Skeletal muscle satellite cell (primary cell): ENCODE measurements at regions not wholly inside any gene's neighbourhood (a gene's known extent, or its start where the extent isn't known, plus 50 kb on each side); places are given as distances from the start of the nearest gene placed in this dataset.

Experiments used
- H3K27me3 ChIP-seq: 2 replicates; pipeline ENCODE4 v1.7.0; 2013; ENCODE audit warnings: low read length; ENCODE audit not compliant: control insufficient read depth, insufficient read depth
- H3K36me3 ChIP-seq: 2 replicates; pipeline ENCODE4 v1.7.0; 2013; ENCODE audit warnings: mild to moderate bottlenecking, control low read depth, low read length; ENCODE audit not compliant: insufficient read depth
- H3K4me1 ChIP-seq: 2 replicates; pipeline ENCODE4 v1.7.0; 2013; ENCODE audit warnings: low read length; ENCODE audit not compliant: control insufficient read depth, insufficient read depth
- H3K4me2 ChIP-seq: 2 replicates; pipeline ENCODE4 v1.7.0; 2013; ENCODE audit warnings: mild to moderate bottlenecking, low read length
- H3K4me3 ChIP-seq: 2 replicates; pipeline ENCODE4 v1.7.0; 2013; ENCODE audit warnings: low read length
- H3K9ac ChIP-seq: 2 replicates; pipeline ENCODE4 v1.7.0; 2013; ENCODE audit warnings: mild to moderate bottlenecking, low read depth, low read length, moderate library complexity
- H3K9me3 ChIP-seq: replicated peaks from 2 replicates; pipeline ENCODE4 v1.7.0; 2013; ENCODE audit warnings: mild to moderate bottlenecking, control low read depth, low read length

DNA sequence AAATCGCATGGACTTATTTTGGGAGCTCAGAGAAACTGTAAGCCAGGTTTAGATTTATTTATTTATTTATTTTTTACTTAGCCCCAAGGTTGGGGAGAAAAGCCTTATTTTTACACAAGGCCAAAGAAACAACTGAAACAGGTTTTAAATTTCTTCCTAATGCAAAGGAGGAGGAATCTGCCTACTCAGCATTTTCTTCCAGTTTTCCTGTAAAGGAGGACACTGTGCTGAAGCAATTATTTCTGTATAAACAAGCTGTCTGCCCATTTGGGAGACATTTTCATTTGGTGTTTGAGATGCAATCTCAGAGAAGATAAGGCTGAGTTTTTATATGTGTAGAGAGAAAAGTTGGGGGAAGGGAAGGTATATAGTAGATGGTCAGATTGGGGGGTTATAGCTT, 125.0 kb downstream of the ETAA1 start:
- no peaks in the 10 kb centered on the region for H3K9me3 ChIP-seq
- H3K4me1 ChIP-seq, result peaks cover 14% of the 10 kb centered on the region
- H3K4me2 ChIP-seq, result no peak overlapping the region
- H3K9ac ChIP-seq, result no peak overlapping the region
- no peak overlapping the region for H3K4me3 ChIP-seq
- H3K36me3 ChIP-seq, result no peaks in the 10 kb centered on the region
- no peaks in the 10 kb centered on the region for H3K27me3 ChIP-seq

DNA sequence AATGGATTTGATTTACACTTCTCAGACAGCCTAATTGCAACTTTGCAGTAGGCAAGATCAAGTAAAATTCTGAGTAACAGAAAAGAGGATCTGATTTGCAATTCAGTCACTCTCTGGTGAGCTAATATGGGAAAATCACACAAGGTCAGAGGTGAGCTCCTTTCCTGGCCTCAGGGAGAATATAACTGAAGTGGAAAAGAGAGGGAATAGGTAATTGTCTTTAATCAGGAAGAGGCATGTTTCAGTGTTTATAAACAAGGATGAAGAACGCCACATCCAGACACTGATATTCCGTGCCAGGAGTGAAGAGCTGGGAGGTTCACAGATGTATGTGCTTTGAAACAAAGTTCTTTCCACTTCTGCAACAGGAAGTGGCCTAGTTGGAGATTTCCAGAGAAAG, 127.1 kb downstream of the ETAA1 start:
- H3K4me2 ChIP-seq, result no peak overlapping the region
- H3K27me3 ChIP-seq, result no peaks in the 10 kb centered on the region
- H3K4me3 ChIP-seq, result no peak overlapping the region
- H3K36me3 ChIP-seq, result no peaks in the 10 kb centered on the region
- H3K9me3 ChIP-seq, result no peaks in the 10 kb centered on the region
- peaks cover 14% of the 10 kb centered on the region for H3K4me1 ChIP-seq
- no peak overlapping the region for H3K9ac ChIP-seq

DNA sequence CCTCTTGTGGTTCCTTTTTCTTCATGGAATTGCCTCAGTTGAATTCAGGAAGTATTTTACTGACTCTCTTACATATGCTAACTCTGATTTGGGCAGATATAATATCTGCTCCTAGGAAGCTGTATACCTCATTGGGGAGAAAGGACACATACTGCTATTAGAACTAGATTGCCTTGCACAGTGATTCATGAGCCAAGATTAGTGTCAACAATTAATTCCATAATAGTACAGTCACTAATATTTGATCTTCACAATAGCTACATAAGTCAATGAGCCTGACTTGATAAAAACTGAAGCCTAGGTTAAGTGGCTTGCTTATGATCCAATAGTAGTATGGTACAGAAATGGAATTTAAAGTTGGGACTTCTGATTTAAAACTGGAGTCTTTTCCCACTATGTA, 127.6 kb downstream of the ETAA1 start:
- no peaks in the 10 kb centered on the region for H3K27me3 ChIP-seq
- H3K4me2 ChIP-seq, result no peak overlapping the region
- no peak overlapping the region for H3K4me3 ChIP-seq
- H3K9ac ChIP-seq, result no peak overlapping the region
- H3K4me1 ChIP-seq, result peaks cover 14% of the 10 kb centered on the region
- no peaks in the 10 kb centered on the region for H3K9me3 ChIP-seq
- no peaks in the 10 kb centered on the region for H3K36me3 ChIP-seq

DNA sequence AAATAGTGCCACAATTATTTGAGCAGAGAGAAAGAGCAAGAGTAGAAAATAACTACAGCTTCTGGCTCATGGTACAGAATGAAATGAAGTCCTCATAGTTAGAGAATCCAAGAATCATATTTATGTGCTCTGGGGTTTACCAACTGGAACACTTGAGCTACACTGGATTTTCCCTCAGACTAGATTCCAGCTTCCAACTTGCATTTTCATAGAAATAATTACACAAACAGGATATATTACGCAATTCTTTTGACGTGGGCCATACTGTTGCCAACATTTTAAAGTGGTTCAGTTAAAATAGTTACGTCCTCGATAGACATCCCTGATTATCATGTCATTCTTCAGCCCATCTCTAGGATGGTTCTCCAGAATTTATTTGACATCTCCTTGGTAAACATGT, 129.2 kb downstream of the ETAA1 start:
- H3K4me2 ChIP-seq, result peak overlapping the region; percentile 5
- H3K36me3 ChIP-seq, result no peaks in the 10 kb centered on the region
- no peak overlapping the region for H3K4me3 ChIP-seq
- H3K27me3 ChIP-seq, result no peaks in the 10 kb centered on the region
- H3K4me1 ChIP-seq, result peaks cover 14% of the 10 kb centered on the region
- no peaks in the 10 kb centered on the region for H3K9me3 ChIP-seq
- H3K9ac ChIP-seq, result peak overlapping the region; percentile 15

DNA sequence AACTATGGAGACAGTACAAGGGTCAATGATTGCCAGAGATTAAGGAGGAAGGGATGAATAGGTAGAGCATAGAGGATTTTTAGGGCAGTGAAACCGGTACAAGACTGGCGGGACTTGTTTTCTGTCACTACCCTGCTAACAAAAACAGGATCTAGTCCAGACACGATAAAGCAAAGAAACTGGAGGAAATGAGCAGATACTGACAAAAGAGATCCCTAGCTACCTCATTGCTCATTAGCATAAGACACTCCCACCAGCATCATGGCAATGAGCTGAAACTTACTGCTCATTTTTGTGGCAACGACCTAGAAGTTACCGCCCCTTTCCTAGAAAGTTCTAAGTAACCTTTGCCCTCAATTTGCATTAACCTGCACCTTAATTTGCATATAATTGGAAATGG, 131.2 kb downstream of the ETAA1 start:
- H3K4me1 ChIP-seq, result peaks cover 14% of the 10 kb centered on the region
- H3K27me3 ChIP-seq, result no peaks in the 10 kb centered on the region
- H3K9me3 ChIP-seq, result no peaks in the 10 kb centered on the region
- H3K4me3 ChIP-seq, result no peak overlapping the region
- no peaks in the 10 kb centered on the region for H3K36me3 ChIP-seq
- H3K4me2 ChIP-seq, result no peak overlapping the region
- no peak overlapping the region for H3K9ac ChIP-seq

DNA sequence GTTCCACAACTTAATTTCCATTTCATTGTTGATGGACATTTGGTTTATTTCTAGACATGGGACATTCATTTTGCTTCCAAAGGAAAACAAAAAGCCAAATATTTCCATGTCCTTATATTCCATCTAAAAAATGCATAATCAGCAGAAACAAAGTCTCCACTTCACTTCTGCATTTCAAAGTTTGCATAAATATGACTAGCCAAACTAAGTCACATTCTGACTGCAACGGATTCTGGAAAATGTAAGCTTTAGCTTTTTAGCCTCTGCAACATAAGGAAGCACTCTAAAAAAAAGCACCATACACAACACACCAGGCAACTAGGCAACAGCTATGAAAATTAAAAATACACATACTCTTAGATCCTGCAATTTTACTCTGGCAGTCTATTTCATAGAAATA, 135.3 kb downstream of the ETAA1 start:
- no peak overlapping the region for H3K4me2 ChIP-seq
- no peak overlapping the region for H3K4me3 ChIP-seq
- no peaks in the 10 kb centered on the region for H3K36me3 ChIP-seq

DNA sequence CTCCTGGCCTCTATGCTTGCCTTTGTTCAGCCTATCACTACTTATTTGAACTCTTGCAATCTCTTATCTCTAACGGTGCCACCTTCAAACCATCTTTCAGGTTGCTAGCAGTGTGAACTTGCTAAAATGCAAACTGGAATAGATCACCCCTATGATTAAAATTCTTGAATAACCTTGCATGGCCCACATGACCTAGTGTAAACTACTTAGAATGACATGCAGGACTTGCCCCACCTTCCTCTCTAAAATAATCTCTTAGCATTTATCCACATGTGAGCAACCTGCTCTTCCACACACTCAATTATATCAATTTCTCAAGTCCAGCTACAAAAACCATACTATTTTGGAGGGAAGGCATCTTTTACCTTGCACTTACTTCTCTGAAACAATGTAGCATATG, 137.6 kb downstream of the ETAA1 start:
- H3K27me3 ChIP-seq, result no peaks in the 10 kb centered on the region
- H3K4me2 ChIP-seq, result no peak overlapping the region
- H3K9me3 ChIP-seq, result no peaks in the 10 kb centered on the region
- H3K36me3 ChIP-seq, result no peaks in the 10 kb centered on the region
- H3K9ac ChIP-seq, result no peak overlapping the region
- H3K4me1 ChIP-seq, result no peaks in the 10 kb centered on the region
- H3K4me3 ChIP-seq, result no peak overlapping the region

More for the DNA sequence above, 135.3 kb downstream of the ETAA1 start:
- Histone ChIP-seq H3K4me1 (no peaks in the 10 kb centered on the region), H3K27me3 (no peaks in the 10 kb centered on the region), H3K9ac (no peak overlapping the region), H3K9me3 (no peaks in the 10 kb centered on the region)

DNA sequence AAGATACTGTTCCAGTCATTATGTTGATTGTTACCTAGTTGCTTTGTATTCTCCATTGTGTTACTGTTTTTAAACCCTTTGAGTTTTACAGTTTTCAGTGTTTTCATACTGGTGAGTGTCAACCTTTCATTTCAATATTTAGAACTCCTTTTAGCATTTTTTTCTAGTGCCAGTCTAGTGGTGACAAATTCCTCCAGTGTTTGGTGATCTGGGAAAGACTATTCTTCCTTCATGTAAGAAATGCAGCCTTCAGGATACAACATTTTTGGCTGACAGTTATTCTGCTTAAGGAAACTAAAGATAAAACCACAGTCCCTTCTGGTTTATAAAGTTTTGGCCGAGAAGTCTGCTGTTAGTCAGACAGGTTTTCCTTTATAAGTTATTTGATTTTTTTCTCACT, 143.8 kb downstream of the ETAA1 start:
- no peaks in the 10 kb centered on the region for H3K9me3 ChIP-seq
- no peaks in the 10 kb centered on the region for H3K4me1 ChIP-seq
- H3K27me3 ChIP-seq, result no peaks in the 10 kb centered on the region
- no peak overlapping the region for H3K9ac ChIP-seq
- H3K4me2 ChIP-seq, result no peak overlapping the region
- H3K36me3 ChIP-seq, result no peaks in the 10 kb centered on the region
- no peak overlapping the region for H3K4me3 ChIP-seq

DNA sequence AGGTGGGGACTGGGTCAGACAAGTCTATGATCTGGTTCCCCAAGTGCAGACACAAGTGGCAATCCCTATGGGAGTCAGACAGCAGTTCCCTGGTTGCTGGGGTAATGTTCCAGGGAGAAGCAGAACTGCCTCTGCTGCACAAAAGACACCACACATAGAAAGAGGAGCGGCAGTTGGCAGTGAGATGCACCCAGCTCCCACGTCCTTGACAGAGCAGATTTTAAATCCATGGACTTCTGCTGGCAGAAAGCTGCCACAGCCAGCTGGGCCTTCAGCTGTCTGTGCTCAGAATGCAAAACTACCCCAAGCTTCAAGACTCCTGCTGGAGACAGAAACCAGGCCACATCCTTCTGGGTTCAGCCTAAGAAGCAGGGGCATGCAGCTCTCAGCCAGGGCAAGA, 147.2 kb downstream of the ETAA1 start:
- no peaks in the 10 kb centered on the region for H3K4me1 ChIP-seq
- no peaks in the 10 kb centered on the region for H3K36me3 ChIP-seq
- H3K4me3 ChIP-seq, result no peak overlapping the region
- no peak overlapping the region for H3K4me2 ChIP-seq
- no peaks in the 10 kb centered on the region for H3K27me3 ChIP-seq
- no peaks in the 10 kb centered on the region for H3K9me3 ChIP-seq
- no peak overlapping the region for H3K9ac ChIP-seq

DNA sequence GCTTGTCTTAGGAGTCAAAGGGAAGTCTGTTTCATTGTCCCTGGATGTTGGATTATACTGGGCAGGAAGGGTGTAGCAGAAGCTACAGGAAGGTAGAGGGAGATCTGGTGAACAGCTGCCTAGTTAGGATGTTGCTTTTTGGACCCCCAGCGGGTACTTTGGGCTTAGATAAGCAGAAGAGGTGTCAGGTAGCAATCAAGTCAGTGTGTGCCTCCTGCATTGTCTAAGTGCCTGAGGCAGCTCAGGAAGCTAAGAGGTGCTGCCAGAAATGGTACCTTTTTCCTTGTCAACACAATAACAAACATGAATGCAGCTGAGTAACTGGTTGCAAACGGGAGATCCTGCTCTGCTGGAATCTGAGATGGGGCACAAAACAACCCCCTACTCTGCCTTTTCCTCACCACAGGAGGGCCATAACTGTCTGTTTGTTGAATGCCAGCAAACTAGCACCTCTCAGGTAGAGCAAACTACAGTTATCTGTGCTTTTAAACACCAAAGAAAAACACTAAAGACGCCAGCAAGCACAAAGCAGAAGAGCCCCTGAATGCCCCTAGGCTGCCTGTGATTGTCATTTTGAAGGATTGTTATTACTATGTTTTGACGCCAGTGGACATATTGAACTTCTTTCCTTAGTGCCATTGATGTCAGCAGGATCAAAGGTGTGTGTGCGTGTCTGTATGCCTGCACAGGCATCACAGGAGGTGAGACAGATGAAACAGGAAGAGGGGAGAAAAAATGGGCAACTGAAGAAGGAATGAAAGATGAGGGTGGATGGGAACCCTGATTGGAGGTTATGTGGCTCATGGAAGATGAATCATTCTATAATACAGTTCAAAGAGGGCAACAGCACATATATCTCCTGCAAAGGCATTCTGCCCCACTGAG, 151.4 kb downstream of the ETAA1 start:
- Histone ChIP-seq H3K36me3 (no peaks in the 10 kb centered on the region), H3K9ac (no peak overlapping the region)

DNA sequence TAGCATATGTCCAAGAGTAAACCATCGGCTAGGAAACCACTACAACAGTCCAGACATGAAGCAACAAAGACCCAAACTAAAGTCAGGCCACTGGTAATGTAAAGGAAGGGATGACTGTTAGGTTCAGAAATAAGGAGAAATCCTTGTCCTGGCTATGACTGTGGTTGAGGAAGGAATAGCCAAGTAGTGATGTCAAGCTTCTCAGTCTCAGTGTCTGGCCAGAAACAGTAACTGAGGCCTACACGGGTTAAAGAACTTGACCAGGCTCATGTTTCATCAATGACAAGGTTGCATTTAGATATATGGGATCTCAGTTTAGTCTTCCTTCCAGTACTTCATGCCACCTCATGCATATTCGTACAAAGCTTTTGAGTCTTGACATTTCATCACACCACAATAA, 162.0 kb downstream of the ETAA1 start:
- peaks cover 31% of the 10 kb centered on the region for H3K4me1 ChIP-seq
- no peak overlapping the region for H3K4me2 ChIP-seq
- H3K36me3 ChIP-seq, result no peaks in the 10 kb centered on the region
- H3K27me3 ChIP-seq, result no peaks in the 10 kb centered on the region
- no peak overlapping the region for H3K4me3 ChIP-seq
- H3K9me3 ChIP-seq, result no peaks in the 10 kb centered on the region
- H3K9ac ChIP-seq, result no peak overlapping the region

More for the DNA sequence above, 151.4 kb downstream of the ETAA1 start:
- Histone ChIP-seq H3K27me3 (no peaks in the 10 kb centered on the region), H3K4me1 (no peaks in the 10 kb centered on the region), H3K4me2 (no peak overlapping the region), H3K9me3 (no peaks in the 10 kb centered on the region), H3K4me3 (no peak overlapping the region)

DNA sequence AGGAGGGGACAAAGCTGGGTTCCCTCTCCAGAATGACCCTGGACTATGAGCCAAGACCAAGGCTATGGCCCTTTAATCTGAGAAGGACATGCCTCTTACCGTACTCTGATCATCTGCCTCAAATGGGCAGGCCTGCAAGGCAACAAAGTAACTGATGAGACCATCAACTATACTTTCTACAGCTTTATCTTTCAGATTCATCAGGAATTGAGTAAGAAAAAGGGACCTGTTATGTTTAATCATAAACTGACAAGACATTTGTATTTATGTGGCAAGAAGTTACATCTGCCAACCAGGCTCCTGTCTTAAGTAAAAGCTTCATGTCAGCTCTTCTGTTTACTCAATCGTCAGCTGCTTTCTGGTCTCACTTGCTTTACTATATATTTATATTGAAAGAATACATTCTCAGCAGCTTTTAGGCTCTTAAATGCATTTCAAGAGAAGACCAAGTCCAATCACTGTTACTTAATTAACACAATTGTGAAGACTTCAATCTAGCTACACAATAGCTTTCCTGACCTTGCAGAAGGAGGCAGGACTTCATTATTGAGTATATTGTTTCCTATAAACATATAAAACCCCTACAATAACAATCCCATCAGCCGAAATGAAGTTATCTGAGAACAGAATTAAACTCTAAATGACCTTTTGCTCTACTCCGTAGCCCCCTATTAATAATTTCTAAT, 163.8 kb downstream of the ETAA1 start:
- Histone ChIP-seq H3K4me1 (peaks cover 48% of the 10 kb centered on the region), H3K9me3 (no peaks in the 10 kb centered on the region), H3K4me2 (peak overlapping the region; percentile 59), H3K9ac (peak overlapping the region; percentile 48), H3K36me3 (no peaks in the 10 kb centered on the region), H3K4me3 (no peak overlapping the region), H3K27me3 (no peaks in the 10 kb centered on the region)
